ENCODE measurements at regions not wholly inside any gene's neighbourhood (a gene's known extent, or its start where the extent isn't known, plus 50 kb on each side); places are given as distances from the start of the nearest gene placed in this dataset.

DNA sequence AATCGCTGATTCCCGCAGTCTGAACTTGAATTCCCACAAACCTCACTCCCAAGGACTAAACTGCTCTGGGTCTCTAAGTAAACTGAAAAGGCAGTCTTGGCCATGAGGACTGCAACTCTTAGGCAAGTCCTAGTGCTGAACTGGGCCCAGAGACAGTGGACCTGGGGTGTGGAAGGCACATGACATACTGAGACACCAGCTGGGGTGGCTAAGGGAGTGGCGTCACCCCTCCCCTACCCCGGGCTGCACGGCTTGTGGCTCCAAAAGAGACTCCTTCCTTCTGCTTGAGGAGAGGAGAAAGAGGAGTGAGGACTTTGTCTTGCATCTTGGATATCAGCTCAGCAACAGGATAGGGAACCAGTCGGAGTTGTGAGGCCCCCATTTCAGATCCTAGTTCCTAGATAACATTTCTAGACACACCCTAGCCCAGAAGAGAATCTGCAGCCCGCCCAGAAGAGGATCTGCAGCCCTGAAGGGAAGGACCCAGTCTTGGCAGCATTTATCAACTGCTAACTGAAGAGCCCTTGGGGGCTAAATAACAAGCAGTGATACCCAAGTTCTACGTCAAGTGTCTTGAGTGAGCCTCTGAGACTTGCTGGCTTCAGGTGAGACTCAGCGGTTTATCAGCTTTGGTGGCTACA, 110.7 kb upstream of the C3orf80 start:
- no peak for TF ChIP-seq POLR2A (IDR thresholded peaks at IDR 0.05; ENCODE audit: low read depth, low read length)
- TF ChIP-seq POLR2AphosphoS5 (IDR thresholded peaks at IDR 0.05; ENCODE audit: low read depth, low read length) = no peak
